ENCODE measurements at regions not wholly inside any gene's neighbourhood (a gene's known extent, or its start where the extent isn't known, plus 50 kb on each side); places are given as distances from the start of the nearest gene placed in this dataset.

DNA sequence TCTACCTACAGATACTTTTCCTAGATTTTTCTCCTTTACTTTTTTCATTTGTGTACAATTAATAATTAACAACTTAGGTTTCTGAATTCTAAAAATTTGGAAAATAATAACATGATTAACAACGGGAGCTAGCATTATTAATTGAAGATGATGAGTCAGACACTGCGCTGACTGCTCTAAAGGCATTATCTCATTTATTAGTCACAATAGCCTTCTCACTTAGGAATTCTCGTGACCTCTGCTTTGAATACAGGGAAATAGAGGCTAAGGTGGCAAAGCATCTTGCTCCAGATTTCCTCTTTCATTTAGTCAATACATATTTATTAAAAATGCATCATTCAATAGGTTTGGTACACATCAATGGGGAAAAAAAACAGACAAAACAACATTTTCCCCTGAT lies 441.3 kb downstream of the PCDH18 start:
- SMC1A ChIA-PET (ENCODE audit: uncharacterized antibody, unreplicated experiment), result no interaction called here
- no peak for DNase-seq (ENCODE audit: low read depth, low spot score)
- Histone ChIP-seq H3K4me3 (no peak overlapping the region), H3K4me1 (ENCODE audit: control insufficient read depth, insufficient read depth, low read length) (no peaks in the 10 kb centered on the region), H2AFZ (ENCODE audit: control insufficient read depth, low read depth, low read length) (no peak overlapping the region), H3K79me2 (ENCODE audit: control insufficient read depth, insufficient read depth, low read length) (no peaks in the 10 kb centered on the region), H3K27ac (ENCODE audit: control insufficient read depth, insufficient read depth) (no peak overlapping the region), H3K4me2 (ENCODE audit: control insufficient read depth, insufficient read depth) (no peak overlapping the region), H3K27me3 (replicated peaks in 1 of 2; ENCODE audit: control insufficient read depth in 2 of 2, insufficient read depth in 2 of 2, low read length in 1 of 2) (no peaks in the 10 kb centered on the region), H3K36me3 (ENCODE audit: control insufficient read depth in 2 of 2, insufficient read depth in 2 of 2, low read length in 1 of 2) (no peaks in the 10 kb centered on the region), H3K9ac (ENCODE audit: control insufficient read depth, insufficient read depth, low read length) (no peak overlapping the region), H4K20me1 (ENCODE audit: control insufficient read depth, insufficient read depth) (no peaks in the 10 kb centered on the region), H3K9me3 (replicated peaks; ENCODE audit: control insufficient read depth, insufficient read depth, low read length) (no peaks in the 10 kb centered on the region)
- RAD21 ChIA-PET (ENCODE audit: unreplicated experiment), result no interaction called here
- POLR2A ChIA-PET, result no interaction called here
- no peak for TF ChIP-seq POLR2AphosphoS2 (IDR thresholded peaks at IDR 0.05; ENCODE audit: low read depth, low read length)
- TF ChIP-seq, protein P1, sequence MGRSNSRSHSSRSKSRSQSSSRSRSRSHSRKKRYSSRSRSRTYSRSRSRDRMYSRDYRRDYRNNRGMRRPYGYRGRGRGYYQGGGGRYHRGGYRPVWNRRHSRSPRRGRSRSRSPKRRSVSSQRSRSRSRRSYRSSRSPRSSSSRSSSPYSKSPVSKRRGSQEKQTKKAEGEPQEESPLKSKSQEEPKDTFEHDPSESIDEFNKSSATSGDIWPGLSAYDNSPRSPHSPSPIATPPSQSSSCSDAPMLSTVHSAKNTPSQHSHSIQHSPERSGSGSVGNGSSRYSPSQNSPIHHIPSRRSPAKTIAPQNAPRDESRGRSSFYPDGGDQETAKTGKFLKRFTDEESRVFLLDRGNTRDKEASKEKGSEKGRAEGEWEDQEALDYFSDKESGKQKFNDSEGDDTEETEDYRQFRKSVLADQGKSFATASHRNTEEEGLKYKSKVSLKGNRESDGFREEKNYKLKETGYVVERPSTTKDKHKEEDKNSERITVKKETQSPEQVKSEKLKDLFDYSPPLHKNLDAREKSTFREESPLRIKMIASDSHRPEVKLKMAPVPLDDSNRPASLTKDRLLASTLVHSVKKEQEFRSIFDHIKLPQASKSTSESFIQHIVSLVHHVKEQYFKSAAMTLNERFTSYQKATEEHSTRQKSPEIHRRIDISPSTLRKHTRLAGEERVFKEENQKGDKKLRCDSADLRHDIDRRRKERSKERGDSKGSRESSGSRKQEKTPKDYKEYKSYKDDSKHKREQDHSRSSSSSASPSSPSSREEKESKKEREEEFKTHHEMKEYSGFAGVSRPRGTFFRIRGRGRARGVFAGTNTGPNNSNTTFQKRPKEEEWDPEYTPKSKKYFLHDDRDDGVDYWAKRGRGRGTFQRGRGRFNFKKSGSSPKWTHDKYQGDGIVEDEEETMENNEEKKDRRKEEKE (IDR thresholded peaks at IDR 0.05), result no peak
- TF ChIP-seq FOS (IDR thresholded peaks at IDR 0.05; ENCODE audit: borderline replicate concordance, extremely low read depth, insufficient read length), result no peak
- no peak for TF ChIP-seq NR2C2 (IDR thresholded peaks at IDR 0.05; ENCODE audit: borderline replicate concordance, control insufficient read depth, insufficient read length, low read depth)
- no peak for TF ChIP-seq RUNX3 (IDR thresholded peaks at IDR 0.05; ENCODE audit: low read length)
- no peak for TF ChIP-seq SREBF1 (IDR thresholded peaks at IDR 0.05; ENCODE audit: low read length)
- no peak for TF ChIP-seq IRF4 (IDR thresholded peaks at IDR 0.05; ENCODE audit: low read depth, low read length)
- TF ChIP-seq CBX5 (IDR thresholded peaks at IDR 0.05; ENCODE audit: low read depth), result no peak
- no peak for TF ChIP-seq KAT2A (conservative IDR thresholded peaks at IDR 0.05; ENCODE audit: control insufficient read depth, low read depth, low read length)
- TF ChIP-seq CHD4 (IDR thresholded peaks at IDR 0.05), result no peak
- TF ChIP-seq SMC3 (IDR thresholded peaks at IDR 0.05; ENCODE audit: borderline replicate concordance, low read length), result no peak
- TF ChIP-seq WRNIP1 (IDR thresholded peaks at IDR 0.05; ENCODE audit: borderline replicate concordance, low read depth, low read length), result no peak
- no peak for TF ChIP-seq EZH2 (IDR thresholded peaks at IDR 0.05; ENCODE audit: borderline replicate concordance, control insufficient read depth, low read depth, low read length)
- TF ChIP-seq ZNF24 (IDR thresholded peaks at IDR 0.05), result no peak
- TF ChIP-seq, protein P2, sequence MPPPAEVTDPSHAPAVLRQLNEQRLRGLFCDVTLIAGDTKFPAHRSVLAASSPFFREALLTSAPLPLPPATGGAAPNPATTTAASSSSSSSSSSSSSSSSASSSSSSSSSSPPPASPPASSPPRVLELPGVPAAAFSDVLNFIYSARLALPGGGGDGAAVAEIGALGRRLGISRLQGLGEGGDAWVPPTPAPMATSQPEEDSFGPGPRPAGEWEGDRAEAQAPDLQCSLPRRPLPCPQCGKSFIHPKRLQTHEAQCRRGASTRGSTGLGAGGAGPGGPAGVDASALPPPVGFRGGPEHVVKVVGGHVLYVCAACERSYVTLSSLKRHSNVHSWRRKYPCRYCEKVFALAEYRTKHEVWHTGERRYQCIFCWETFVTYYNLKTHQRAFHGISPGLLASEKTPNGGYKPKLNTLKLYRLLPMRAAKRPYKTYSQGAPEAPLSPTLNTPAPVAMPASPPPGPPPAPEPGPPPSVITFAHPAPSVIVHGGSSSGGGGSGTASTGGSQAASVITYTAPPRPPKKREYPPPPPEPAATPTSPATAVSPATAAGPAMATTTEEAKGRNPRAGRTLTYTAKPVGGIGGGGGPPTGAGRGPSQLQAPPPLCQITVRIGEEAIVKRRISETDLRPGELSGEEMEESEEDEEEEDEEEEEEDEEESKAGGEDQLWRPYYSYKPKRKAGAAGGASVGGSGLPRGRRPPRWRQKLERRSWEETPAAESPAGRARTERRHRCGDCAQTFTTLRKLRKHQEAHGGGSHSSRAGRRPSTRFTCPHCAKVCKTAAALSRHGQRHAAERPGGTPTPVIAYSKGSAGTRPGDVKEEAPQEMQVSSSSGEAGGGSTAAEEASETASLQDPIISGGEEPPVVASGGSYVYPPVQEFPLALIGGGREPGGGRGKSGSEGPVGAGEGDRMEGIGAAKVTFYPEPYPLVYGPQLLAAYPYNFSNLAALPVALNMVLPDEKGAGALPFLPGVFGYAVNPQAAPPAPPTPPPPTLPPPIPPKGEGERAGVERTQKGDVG (CRISPR knock-in tag; IDR thresholded peaks at IDR 0.05), result no peak
- TF ChIP-seq NFXL1 (IDR thresholded peaks at IDR 0.05; ENCODE audit: borderline replicate concordance), result no peak
- no peak for TF ChIP-seq RAD21 (IDR thresholded peaks at IDR 0.05; ENCODE audit: insufficient read depth, low read depth, low read length)
- CTCF ChIA-PET, result no interaction called here
- FAIRE-seq, result no peak
- intact Hi-C loops (cut with micrococcal nuclease; ENCODE audit: unreplicated experiment), result no loop called here
- in situ Hi-C loops (cut with MboI), result no loop called here
- no peak for ATAC-seq
- WGBS (ENCODE audit: insufficient coverage, insufficient replicate concordance, low lambda C conversion rate, missing lambda C conversion rate), result 33% methylated on average over 3 of the region's 3 CpGs
- BruUV-seq (replicated peaks), result no TSS peak
